Osteoblast (primary cell): ENCODE measurements at regions not wholly inside any gene's neighbourhood (a gene's known extent, or its start where the extent isn't known, plus 50 kb on each side); places are given as distances from the start of the nearest gene placed in this dataset.
A peak's percentile ranks its signal among the peaks of the same experiment; 100 is the strongest.

Experiments
- DNase-seq: peaks from one replicate; pipeline ENCODE4 v3.0.0; 2011; ENCODE audit warnings: low spot score, mixed read lengths; ENCODE audit not compliant: insufficient read length; ENCODE audit errors: missing footprints
- H2AFZ ChIP-seq: 2 replicates; pipeline ENCODE4 v1.6.0; 2011; ENCODE audit warnings: mild to moderate bottlenecking, low read length
- H3K27ac ChIP-seq: 2 replicates; pipeline ENCODE4 v1.5.1; 2011; ENCODE audit warnings: mild to moderate bottlenecking, low read depth, low read length, moderate library complexity
- H3K27me3 ChIP-seq: 2 replicates; pipeline ENCODE4 v1.6.0; 2012; ENCODE audit warnings: mild to moderate bottlenecking, control low read depth, inconsistent platforms, low read length, moderate library complexity; ENCODE audit not compliant: insufficient read depth
- H3K36me3 ChIP-seq: 2 replicates; pipeline ENCODE4 v1.5.1; 2011; ENCODE audit warnings: mild to moderate bottlenecking, low read length, control low read depth, moderate library complexity; ENCODE audit not compliant: insufficient read depth
- H3K4me1 ChIP-seq: 2 replicates; pipeline ENCODE4 v1.5.1; 2011; ENCODE audit warnings: mild to moderate bottlenecking, low read length, control low read depth, moderate library complexity; ENCODE audit not compliant: insufficient read depth
- H3K4me2 ChIP-seq: 2 replicates; pipeline ENCODE4 v1.6.0; 2011; ENCODE audit warnings: mild to moderate bottlenecking, low read length; ENCODE audit not compliant: insufficient read depth
- H3K4me3 ChIP-seq: fragments of 200-600 bp; sonication (generic); 3 replicates; pipeline ENCODE4 v1.5.1; 2012; ENCODE audit warnings: mild to moderate bottlenecking, low read length, inconsistent platforms; ENCODE audit not compliant: insufficient read depth
- H3K79me2 ChIP-seq: 2 replicates; pipeline ENCODE4 v1.6.0; 2012; ENCODE audit warnings: mild to moderate bottlenecking, low read length, control low read depth, inconsistent platforms; ENCODE audit not compliant: insufficient read depth
- H3K9me3 ChIP-seq: 2 replicates; pipeline ENCODE4 v1.5.1; 2011; ENCODE audit warnings: low read depth, low read length, control low read depth
- H4K20me1 ChIP-seq: 2 replicates; pipeline ENCODE4 v1.6.0; 2012; ENCODE audit warnings: mild to moderate bottlenecking, low read length, control low read depth; ENCODE audit not compliant: insufficient read depth
- CTCF ChIP-seq: IDR thresholded peaks from 2 replicates; pipeline ENCODE4 v1.5.1; 2011; ENCODE audit warnings: mild to moderate bottlenecking, low read depth, low read length, moderate library complexity; ENCODE audit errors: extremely low read depth

DNA sequence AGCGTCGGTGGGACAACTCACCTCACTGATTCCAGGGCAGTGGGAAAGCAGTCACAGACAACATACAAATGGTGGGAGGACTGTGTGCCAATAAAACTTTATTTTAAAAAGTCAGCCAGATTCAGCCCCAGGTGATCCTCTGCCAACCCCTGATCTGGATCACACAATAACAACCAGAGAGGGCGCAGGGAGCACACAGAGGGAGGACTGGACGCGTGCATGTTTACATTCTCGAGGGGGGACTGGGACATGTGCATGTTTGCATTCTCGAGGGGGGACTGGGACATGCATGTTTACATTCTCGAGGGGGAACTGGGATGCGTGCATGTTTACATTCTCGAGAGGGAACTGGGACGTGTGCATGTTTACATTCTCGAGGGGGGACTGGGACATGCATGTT lies 209.5 kb downstream of the NDUFA10 start:
- H2AFZ ChIP-seq = no peak overlapping the region
- H3K4me1 ChIP-seq = no peaks in the 10 kb centered on the region
- H3K79me2 ChIP-seq = no peaks in the 10 kb centered on the region
- no peaks in the 10 kb centered on the region for H3K9me3 ChIP-seq
- H3K36me3 ChIP-seq = no peaks in the 10 kb centered on the region
- no peak overlapping the region for H3K4me2 ChIP-seq
- TF ChIP-seq CTCF = no peak
- no peaks in the 10 kb centered on the region for H3K27me3 ChIP-seq
- H4K20me1 ChIP-seq = no peaks in the 10 kb centered on the region
- DNase-seq = no peak
- H3K27ac ChIP-seq = no peak overlapping the region
- no peak overlapping the region for H3K4me3 ChIP-seq

DNA sequence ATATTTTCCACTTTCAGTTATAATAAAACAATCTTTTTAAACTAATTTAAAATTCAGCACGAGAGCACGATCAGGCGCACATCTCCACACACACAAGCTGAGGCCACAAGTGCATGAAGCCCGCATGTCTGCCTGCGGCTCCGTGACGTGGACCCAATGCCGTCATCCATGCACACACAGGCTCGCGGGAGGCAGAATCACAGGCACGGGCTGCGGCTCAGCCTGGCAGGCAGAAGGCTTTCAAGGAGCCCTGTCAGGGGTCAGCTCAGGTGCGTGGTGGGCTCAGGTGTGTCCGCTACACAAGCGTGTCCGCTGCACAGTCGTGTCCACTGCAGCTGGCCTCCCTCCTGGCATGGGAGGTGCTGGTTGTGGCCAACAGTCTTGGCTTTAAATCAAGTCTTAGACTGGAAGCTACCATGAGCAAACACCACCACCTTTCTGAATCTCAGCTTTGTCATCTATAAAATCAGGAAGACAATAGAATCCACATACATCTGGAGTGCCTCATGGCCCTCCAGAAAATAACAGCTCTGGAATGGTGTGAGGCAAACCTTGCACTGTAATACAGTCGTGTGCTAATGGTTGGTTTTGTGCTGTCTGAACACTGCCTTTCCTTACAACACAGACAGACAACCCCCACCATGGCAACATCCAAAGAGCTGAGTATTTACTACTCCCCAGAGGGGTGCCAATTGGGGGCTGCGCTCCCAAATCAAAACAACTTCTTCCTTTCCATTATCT lies 210.1 kb downstream of the NDUFA10 start:
- H3K9me3 ChIP-seq = no peaks in the 10 kb centered on the region
- no peak for TF ChIP-seq CTCF
- no peak overlapping the region for H2AFZ ChIP-seq
- no peaks in the 10 kb centered on the region for H3K79me2 ChIP-seq
- H3K4me1 ChIP-seq = no peaks in the 10 kb centered on the region
- no peak overlapping the region for H3K4me3 ChIP-seq
- H4K20me1 ChIP-seq = no peaks in the 10 kb centered on the region
- no peaks in the 10 kb centered on the region for H3K27me3 ChIP-seq
- DNase-seq = peak; percentile 75
- no peaks in the 10 kb centered on the region for H3K36me3 ChIP-seq
- H3K4me2 ChIP-seq = no peak overlapping the region
- no peak overlapping the region for H3K27ac ChIP-seq

GRCh38 chr2:239814116-239814860 lies 210.9 kb downstream of the NDUFA10 start:
- H3K4me2 ChIP-seq = no peak overlapping the region
- H3K79me2 ChIP-seq = no peaks in the 10 kb centered on the region
- no peak overlapping the region for H3K4me3 ChIP-seq
- DNase-seq = peak; percentile 50
- no peaks in the 10 kb centered on the region for H4K20me1 ChIP-seq
- no peaks in the 10 kb centered on the region for H3K27me3 ChIP-seq
- no peak overlapping the region for H3K27ac ChIP-seq
- TF ChIP-seq CTCF = no peak
- H3K9me3 ChIP-seq = no peaks in the 10 kb centered on the region
- no peaks in the 10 kb centered on the region for H3K4me1 ChIP-seq
- no peaks in the 10 kb centered on the region for H3K36me3 ChIP-seq
- no peak overlapping the region for H2AFZ ChIP-seq

DNA sequence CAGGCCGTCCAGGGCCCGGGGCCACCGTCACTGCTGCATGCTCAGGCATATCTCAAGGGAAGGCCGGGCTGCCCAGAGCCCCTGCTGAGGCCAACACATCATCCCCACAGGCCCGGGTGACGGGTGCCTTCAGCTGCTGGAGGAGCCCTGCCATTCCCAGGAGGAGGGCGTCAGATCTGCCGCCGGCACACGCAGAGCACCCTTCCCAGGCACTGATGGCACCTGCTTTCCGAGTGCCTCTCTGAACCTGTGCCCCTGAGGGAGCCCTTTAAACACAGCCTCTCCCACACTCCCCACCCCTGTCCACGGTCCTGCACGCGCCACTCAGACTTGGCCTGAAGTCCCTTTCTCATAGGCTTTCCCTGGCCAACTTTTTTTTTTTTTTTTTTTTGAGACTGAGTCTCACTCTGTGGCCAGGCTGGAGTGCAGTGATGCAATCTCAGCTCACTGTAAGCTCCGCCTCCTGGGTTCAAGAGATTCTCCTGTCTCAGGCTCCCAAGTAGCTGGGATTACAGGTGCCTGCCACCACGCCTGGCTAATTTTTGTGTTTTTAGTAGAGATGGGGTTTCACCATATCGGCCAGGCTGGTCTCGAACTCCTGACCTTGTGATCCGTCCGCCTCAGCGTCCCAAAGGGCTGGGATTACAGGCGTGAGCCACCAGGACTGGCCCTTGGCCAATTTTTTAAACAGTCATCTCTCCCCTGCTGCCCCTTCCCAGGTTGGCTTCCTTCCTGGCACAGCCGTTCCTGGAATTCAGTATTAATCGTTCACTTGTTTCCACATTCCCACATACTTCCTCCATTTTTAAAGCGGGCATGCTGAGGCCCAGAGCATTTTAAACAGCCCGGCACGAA lies 211.7 kb downstream of the NDUFA10 start:
- Histone ChIP-seq H3K4me1 (no peaks in the 10 kb centered on the region), H3K27me3 (no peaks in the 10 kb centered on the region), H2AFZ (no peak overlapping the region), H3K4me2 (no peak overlapping the region), H3K79me2 (no peaks in the 10 kb centered on the region), H3K9me3 (no peaks in the 10 kb centered on the region), H4K20me1 (no peaks in the 10 kb centered on the region), H3K36me3 (no peaks in the 10 kb centered on the region), H3K27ac (no peak overlapping the region), H3K4me3 (no peak overlapping the region)
- TF ChIP-seq CTCF = no peak
- DNase-seq = peak; percentile 72
